AG04449 (cell line): ENCODE measurements at regions not wholly inside any gene's neighbourhood (a gene's known extent, or its start where the extent isn't known, plus 50 kb on each side); places are given as distances from the start of the nearest gene placed in this dataset.
"Not testable (repeated sequence)": the region's sequence is repeated elsewhere in the genome, so short reads cannot be mapped to it uniquely, and the experiment has no call there.

Source experiments
- CTCF ChIA-PET: fragments of 350-600 bp; formaldehyde crosslinking; extraction: SDS; loops from one replicate; lab custom pipeline; 2021; ENCODE audit warnings: antibody characterized with exemption; lab: Yijun Ruan, JAX
- POLR2A ChIA-PET: fragments of 400-600, 350-600 bp; formaldehyde crosslinking; extraction: SDS; loops from one replicate; lab custom pipeline; 2020; ENCODE audit warnings: antibody characterized with exemption, inconsistent platforms; lab: Yijun Ruan, JAX
- DNase-seq: peaks from one replicate; pipeline ENCODE4 v3.0.0-alpha.2; 2010; ENCODE audit warnings: low read depth, low spot score
- H3K4me3 ChIP-seq: 2 replicates; pipeline ENCODE4 v1.5.1; 2011; ENCODE audit warnings: low read depth, mild to moderate bottlenecking, control low read depth, low read length
- TF ChIP-seq, protein P1 (sequence below): IDR thresholded peaks from one replicate; pipeline ENCODE4 v1.5.1; 2011; ENCODE audit warnings: mild to moderate bottlenecking, moderate library complexity, low read length, control low read depth, inconsistent platforms; ENCODE audit not compliant: insufficient read depth; ENCODE audit errors: missing control alignments

DNA sequence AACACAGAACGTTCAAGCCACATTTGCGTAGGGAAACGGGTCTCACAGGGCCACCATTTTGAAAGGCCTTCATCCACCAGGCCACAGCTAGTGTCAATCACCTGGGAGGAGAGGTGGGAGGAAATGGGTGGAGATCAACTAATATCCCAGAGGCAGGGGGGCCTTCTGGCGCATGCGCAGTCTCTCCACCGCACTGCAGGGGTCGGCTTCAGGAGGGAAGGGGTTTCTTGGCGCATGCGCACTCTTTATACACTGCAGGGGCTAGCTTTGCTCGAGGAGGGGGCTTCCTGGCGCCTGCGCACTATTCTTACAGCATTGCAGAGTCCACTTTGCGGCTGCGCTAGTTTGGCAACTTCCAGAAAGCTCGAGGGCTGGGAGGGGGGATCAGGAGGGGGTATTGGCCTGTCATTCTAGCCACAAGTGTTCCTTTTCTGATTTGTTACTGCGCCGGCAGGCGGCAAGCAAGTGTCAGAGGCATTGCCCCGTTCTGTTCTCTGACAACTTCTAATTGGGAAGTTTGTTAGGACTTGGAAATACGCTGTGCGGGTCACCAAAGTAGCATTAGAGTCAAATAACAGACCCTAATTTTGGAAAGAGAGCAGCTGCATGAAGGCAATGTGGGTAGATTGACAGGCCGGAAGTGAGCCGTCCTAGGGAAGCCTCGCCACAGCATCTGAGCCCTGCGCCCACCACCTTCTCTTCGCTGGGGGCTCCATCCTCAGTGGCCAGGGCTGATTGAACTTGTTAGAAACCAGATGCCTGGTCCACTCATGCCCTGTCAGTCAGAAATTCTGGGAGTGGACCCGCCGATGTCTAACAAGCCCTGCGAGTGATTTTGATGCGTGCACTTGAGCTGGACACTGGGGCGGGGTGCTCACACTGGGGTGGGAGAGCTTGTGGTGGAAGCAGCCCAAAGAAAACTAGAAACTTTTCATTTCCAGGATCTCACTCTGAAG lies 173.5 kb upstream of the NDN start:
- ChIA-PET POLR2A (no interaction called here), CTCF (no interaction called here)
- no peak overlapping the region for H3K4me3 ChIP-seq
- TF ChIP-seq, protein P1, sequence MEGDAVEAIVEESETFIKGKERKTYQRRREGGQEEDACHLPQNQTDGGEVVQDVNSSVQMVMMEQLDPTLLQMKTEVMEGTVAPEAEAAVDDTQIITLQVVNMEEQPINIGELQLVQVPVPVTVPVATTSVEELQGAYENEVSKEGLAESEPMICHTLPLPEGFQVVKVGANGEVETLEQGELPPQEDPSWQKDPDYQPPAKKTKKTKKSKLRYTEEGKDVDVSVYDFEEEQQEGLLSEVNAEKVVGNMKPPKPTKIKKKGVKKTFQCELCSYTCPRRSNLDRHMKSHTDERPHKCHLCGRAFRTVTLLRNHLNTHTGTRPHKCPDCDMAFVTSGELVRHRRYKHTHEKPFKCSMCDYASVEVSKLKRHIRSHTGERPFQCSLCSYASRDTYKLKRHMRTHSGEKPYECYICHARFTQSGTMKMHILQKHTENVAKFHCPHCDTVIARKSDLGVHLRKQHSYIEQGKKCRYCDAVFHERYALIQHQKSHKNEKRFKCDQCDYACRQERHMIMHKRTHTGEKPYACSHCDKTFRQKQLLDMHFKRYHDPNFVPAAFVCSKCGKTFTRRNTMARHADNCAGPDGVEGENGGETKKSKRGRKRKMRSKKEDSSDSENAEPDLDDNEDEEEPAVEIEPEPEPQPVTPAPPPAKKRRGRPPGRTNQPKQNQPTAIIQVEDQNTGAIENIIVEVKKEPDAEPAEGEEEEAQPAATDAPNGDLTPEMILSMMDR = no peak
- no peak for DNase-seq

DNA sequence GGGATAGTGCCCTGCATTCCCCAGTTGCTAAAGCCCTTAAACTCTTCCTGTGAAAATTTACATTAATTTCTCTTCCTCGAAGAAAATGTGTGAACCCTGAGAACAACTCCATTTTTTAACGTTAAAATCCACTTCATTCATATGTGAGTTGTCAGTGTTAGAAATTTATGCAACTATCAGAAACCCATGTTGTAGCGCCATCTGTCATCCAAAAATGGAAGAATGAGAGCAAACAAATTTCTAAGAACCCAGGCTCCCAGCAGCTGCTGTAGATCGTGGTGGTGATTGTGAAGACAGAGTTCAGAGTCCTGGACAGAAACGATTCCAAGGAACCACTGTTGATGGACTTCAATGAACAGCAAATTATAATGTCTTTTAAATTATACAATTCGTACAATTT lies 179.7 kb upstream of the NDN start:
- ChIA-PET CTCF (no interaction called here), POLR2A (no interaction called here)
- DNase-seq = no peak
- no peak overlapping the region for H3K4me3 ChIP-seq
- TF ChIP-seq, protein P1 = no peak

DNA sequence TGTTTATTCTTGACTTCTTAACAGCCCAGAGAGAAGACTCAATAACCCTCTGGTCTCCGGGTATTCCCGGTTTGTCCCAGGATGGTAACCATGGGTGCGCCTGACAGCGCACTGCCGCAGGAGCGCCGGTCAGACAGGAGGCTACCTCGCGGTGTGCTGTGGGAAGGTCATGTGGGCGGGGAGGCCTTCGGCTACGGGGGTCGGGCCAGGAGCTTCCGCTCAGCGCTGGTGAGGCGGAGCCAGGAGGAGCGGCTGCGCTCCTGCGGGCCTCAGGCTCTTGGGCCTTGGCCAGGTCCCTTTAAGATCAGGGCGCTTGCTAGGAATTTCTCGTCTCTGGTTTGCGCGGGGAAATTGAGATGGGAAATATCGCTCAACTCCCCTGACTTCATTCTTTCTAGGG lies 182.3 kb upstream of the NDN start:
- TF ChIP-seq, protein P1 = no peak
- CTCF ChIA-PET = interaction anchor here (1.5 kb wide), 1 partner anchor 10 kb away, joined by 4 read pairs; no protein-coding TSS in a partner anchor
- POLR2A ChIA-PET = no interaction called here
- no peak overlapping the region for H3K4me3 ChIP-seq
- no peak for DNase-seq

DNA sequence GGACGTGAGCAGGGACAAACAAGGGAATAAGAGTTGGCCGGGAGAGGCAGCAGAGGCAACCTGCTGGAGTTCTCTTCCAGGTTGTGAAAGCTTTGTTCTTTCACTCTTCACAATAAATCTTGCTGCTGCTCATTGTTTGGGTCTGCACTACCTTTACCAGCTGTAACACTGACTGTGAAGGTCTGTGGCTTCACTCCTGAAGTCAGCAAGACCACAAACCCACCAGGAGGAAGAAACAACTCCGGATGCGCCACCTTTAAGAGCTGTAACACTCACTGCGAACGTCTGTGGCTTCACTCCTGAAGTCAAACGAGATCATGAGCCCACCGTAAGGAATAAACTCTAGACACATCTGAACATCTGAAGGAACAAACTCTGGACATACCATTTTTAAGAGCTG lies 186.5 kb upstream of the NDN start:
- DNase-seq, H3K4me3 ChIP-seq, CTCF ChIA-PET, POLR2A ChIA-PET: not testable (repeated sequence)

DNA sequence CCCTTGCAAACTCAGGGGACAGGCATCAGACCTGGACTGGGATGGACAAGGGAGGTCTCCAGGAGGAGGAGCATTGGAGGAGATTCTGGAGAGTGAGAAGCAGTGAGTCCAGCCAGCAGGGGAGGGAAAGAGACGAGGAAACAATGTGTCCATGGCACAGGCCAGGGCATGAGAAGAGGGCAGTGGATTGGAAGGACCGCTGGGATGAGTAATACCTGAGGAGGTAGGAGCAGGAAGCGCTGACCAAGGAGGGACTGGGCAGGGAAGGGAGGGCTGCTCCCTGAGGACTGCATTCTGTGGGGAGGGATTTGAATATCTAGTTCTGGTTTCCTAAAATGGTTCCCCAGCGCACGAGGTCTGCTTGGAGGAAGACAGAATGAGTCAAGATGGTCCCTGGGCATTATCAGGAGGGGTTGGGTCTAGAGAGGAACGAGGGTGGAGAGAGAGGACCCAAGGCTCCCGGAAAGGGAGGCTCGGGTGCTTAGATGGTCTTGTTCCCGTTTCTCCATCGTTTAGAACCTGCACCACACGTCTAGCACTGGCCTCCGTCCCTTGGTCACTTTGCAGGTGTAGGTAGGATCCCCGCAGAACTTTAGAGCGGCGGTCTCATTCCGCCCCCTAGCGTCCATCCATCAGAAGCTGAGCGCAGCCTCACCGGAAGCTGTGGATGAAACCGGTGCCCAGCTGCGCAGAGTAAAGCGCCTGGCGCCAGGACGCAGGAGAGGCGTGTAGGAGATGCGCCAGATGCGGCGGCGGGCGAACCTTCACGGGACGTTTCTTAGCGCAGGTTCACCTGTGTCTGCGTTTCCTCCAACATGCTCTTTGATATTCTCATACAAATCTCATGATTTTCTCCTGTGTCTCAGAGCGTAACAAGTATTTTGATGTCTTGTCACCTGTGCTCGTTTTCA lies 190.7 kb upstream of the NDN start:
- POLR2A ChIA-PET = no interaction called here
- no peak overlapping the region for H3K4me3 ChIP-seq
- TF ChIP-seq, protein P1 = peak; percentile 27
- no peak for DNase-seq
- CTCF ChIA-PET = interaction anchor here (1.0 kb wide), 1 partner anchor 248 kb away, joined by 3 read pairs; no protein-coding TSS in a partner anchor

DNA sequence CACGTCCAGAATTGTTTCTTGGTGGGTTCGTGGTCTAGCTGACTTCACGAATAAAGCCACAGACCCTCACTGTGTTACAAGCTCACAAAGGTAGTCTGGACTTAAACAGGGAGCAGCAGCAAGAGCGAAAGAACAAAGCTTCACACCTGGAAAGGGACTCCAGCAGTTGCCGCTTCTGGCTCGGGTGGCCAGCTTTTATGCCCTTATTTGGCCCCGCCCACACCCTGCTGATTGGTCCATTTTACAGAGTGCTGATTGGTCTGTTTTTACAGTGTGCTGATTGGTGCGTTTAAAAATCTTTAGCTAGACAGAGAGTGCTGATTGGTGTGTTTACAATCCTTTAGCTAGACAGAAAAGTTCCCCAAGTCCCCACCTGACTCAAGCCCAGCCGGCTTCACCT lies 194.2 kb upstream of the NDN start:
- POLR2A ChIA-PET = no interaction called here
- no peak overlapping the region for H3K4me3 ChIP-seq
- TF ChIP-seq, protein P1 = no peak
- CTCF ChIA-PET = no interaction called here
- no peak for DNase-seq
